ENCODE measurements at regions not wholly inside any gene's neighbourhood (a gene's known extent, or its start where the extent isn't known, plus 50 kb on each side); places are given as distances from the start of the nearest gene placed in this dataset.
"Not testable (repeated sequence)": the region's sequence is repeated elsewhere in the genome, so short reads cannot be mapped to it uniquely, and the experiment has no call there.

GRCh38 chr11:129712486-129713240 is 103.0 kb upstream of the TMEM45B start:
- TF ChIP-seq EZH2 (IDR thresholded peaks at IDR 0.05; ENCODE audit: borderline replicate concordance); CTCF (IDR thresholded peaks at IDR 0.05; ENCODE audit: poor library complexity); EZH2phosphoT487 (IDR thresholded peaks at IDR 0.05; ENCODE audit: low read depth, severe bottlenecking, unreplicated experiment): not testable (repeated sequence)

Measured in hepatocyte (in vitro differentiated cells).